ENCODE measurements at regions not wholly inside any gene's neighbourhood (a gene's known extent, or its start where the extent isn't known, plus 50 kb on each side); places are given as distances from the start of the nearest gene placed in this dataset.

GRCh38 chr2:150605664-150606063 lies 118.2 kb upstream of the RND3 start:
- no peak overlapping the region for H3K4me3 ChIP-seq (ENCODE audit: low read length)
- no peak overlapping the region for H3K27ac ChIP-seq (ENCODE audit: low read length)

DNA sequence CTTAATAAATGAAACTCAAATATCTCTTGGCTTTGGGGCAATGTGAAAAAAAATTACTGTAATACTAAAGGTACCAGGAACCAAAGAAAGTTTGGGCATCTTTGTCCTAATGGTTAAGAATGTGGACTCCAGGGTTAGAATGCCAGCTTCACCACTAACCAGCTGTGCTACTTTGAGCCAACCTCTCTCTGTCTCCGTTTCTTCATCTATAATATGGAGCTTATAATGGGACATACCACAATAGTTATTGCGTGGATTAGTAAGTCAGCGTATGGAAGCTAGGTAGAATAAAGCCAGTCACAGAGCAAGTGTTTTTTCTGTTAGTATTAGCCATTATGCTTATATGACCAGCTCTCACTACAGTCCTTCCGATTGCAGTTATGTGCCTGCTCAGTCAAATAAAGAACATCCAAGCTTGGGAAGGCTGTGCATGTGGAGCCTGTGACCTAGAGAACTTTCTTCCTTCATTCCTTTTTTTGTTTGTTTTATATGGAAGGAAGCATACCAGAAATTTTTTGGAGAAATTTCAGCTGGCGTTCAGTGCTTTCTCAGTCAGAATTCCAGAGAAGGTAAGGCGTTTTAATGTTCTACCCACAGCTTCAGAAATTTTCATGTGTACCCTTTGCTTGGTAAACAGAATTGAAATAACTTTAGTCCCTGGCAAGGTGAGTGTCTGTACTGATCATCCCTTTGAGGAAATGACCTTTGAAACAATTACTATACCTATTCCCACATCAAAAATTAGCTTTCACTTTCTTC lies 114.0 kb upstream of the RND3 start:
- Histone ChIP-seq H3K4me3 (ENCODE audit: low read length) (no peak overlapping the region), H3K4me1 (ENCODE audit: control insufficient read depth, insufficient read depth, low read length) (no peaks in the 10 kb centered on the region), H3K9me3 (ENCODE audit: control insufficient read depth, insufficient read depth, low read length) (no peaks in the 10 kb centered on the region), H3K27me3 (ENCODE audit: control insufficient read depth, insufficient read depth, low read length) (no peaks in the 10 kb centered on the region), H3K36me3 (ENCODE audit: control insufficient read depth, insufficient read depth, low read length) (no peaks in the 10 kb centered on the region), H3K27ac (ENCODE audit: low read length) (no peak overlapping the region)
- no peak for DNase-seq (ENCODE audit: low read depth, low spot score)
- WGBS (ENCODE audit: insufficient coverage, insufficient read length): no CpG with 5 or more reads among the region's 6 CpGs

More at GRCh38 chr2:150605664-150606063, 118.2 kb upstream of the RND3 start:
- DNase-seq (ENCODE audit: low read depth, low spot score): no peak
- Histone ChIP-seq H3K27me3 (ENCODE audit: control insufficient read depth, insufficient read depth, low read length) (no peaks in the 10 kb centered on the region), H3K9me3 (ENCODE audit: control insufficient read depth, insufficient read depth, low read length) (no peaks in the 10 kb centered on the region), H3K36me3 (ENCODE audit: control insufficient read depth, insufficient read depth, low read length) (no peaks in the 10 kb centered on the region), H3K4me1 (ENCODE audit: control insufficient read depth, insufficient read depth, low read length) (no peaks in the 10 kb centered on the region)
- WGBS (ENCODE audit: insufficient coverage, insufficient read length): no CpG with 5 or more reads among the region's 3 CpGs

DNA sequence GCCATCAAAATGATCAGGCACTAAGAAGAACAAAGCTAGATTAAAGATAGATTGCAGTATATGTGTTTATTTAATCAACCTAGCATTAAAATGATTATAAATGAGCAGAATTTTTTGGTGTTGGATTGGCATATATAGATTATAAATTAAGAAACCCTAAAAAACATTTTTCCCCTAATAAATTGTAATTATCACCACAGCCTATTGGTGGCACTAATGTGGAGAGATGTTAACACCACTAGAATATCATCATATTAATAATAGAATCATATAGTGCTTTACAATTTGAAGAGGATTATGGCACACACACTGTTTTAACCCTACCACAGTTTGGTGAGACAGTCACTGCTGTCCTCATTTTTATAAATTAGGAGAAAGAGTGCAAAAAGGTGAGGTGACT lies 112.4 kb upstream of the RND3 start:
- Histone ChIP-seq H3K4me3 (ENCODE audit: low read length) (no peak overlapping the region), H3K27me3 (ENCODE audit: control insufficient read depth, insufficient read depth, low read length) (no peaks in the 10 kb centered on the region), H3K27ac (ENCODE audit: low read length) (no peak overlapping the region), H3K9me3 (ENCODE audit: control insufficient read depth, insufficient read depth, low read length) (no peaks in the 10 kb centered on the region), H3K4me1 (ENCODE audit: control insufficient read depth, insufficient read depth, low read length) (no peaks in the 10 kb centered on the region), H3K36me3 (ENCODE audit: control insufficient read depth, insufficient read depth, low read length) (no peaks in the 10 kb centered on the region)
- DNase-seq (ENCODE audit: low read depth, low spot score): no peak

GRCh38 chr2:150598383-150598782 lies 110.9 kb upstream of the RND3 start:
- DNase-seq (ENCODE audit: low read depth, low spot score): no peak
- WGBS (ENCODE audit: insufficient coverage, insufficient read length): no CpG with 5 or more reads among the region's 2 CpGs
- Histone ChIP-seq H3K4me1 (ENCODE audit: control insufficient read depth, insufficient read depth, low read length) (no peaks in the 10 kb centered on the region), H3K27me3 (ENCODE audit: control insufficient read depth, insufficient read depth, low read length) (no peaks in the 10 kb centered on the region), H3K27ac (ENCODE audit: low read length) (no peak overlapping the region), H3K9me3 (ENCODE audit: control insufficient read depth, insufficient read depth, low read length) (no peaks in the 10 kb centered on the region), H3K36me3 (ENCODE audit: control insufficient read depth, insufficient read depth, low read length) (no peaks in the 10 kb centered on the region), H3K4me3 (ENCODE audit: low read length) (no peak overlapping the region)

- Histone ChIP-seq H3K27me3 (ENCODE audit: control insufficient read depth, insufficient read depth, low read length) (no peaks in the 10 kb centered on the region), H3K9me3 (ENCODE audit: control insufficient read depth, insufficient read depth, low read length) (no peaks in the 10 kb centered on the region), H3K36me3 (ENCODE audit: control insufficient read depth, insufficient read depth, low read length) (no peaks in the 10 kb centered on the region), H3K4me1 (ENCODE audit: control insufficient read depth, insufficient read depth, low read length) (no peaks in the 10 kb centered on the region), H3K4me3 (ENCODE audit: low read length) (no peak overlapping the region), H3K27ac (ENCODE audit: low read length) (no peak overlapping the region)
- WGBS (ENCODE audit: insufficient coverage, insufficient read length): no CpG with 5 or more reads among the region's 4 CpGs
- DNase-seq (ENCODE audit: low read depth, low spot score): no peak
Observed at GRCh38 chr2:150595803-150596470, 108.5 kb upstream of the RND3 start.

DNA sequence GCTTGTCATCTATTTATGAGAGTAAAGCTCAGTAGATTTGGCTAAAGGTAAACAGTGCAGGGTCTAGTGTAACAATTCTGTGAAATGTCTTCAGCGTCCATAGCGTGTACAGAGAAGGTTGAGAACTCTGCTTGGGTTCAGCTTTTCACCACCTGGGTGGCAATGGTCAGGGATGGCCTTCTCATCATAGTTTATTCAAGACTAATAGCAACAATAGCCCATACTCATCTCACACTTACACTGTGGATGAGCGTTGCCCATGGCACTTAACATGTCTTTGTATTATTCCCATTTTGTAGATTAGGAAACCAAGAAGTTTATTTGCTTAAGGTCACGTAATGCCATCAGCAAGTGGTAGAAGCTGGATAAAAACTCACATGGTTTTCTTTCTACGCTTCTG lies 106.8 kb upstream of the RND3 start:
- no peaks in the 10 kb centered on the region for H3K27me3 ChIP-seq (ENCODE audit: control insufficient read depth, insufficient read depth, low read length)
- no peaks in the 10 kb centered on the region for H3K9me3 ChIP-seq (ENCODE audit: control insufficient read depth, insufficient read depth, low read length)
- no CpG with 5 or more reads among the region's 5 CpGs for WGBS (ENCODE audit: insufficient coverage, insufficient read length)
- DNase-seq (ENCODE audit: low read depth, low spot score): no peak
- H3K4me3 ChIP-seq (ENCODE audit: low read length): no peak overlapping the region
- H3K27ac ChIP-seq (ENCODE audit: low read length): no peak overlapping the region
- H3K4me1 ChIP-seq (ENCODE audit: control insufficient read depth, insufficient read depth, low read length): no peaks in the 10 kb centered on the region
- no peaks in the 10 kb centered on the region for H3K36me3 ChIP-seq (ENCODE audit: control insufficient read depth, insufficient read depth, low read length)

DNA sequence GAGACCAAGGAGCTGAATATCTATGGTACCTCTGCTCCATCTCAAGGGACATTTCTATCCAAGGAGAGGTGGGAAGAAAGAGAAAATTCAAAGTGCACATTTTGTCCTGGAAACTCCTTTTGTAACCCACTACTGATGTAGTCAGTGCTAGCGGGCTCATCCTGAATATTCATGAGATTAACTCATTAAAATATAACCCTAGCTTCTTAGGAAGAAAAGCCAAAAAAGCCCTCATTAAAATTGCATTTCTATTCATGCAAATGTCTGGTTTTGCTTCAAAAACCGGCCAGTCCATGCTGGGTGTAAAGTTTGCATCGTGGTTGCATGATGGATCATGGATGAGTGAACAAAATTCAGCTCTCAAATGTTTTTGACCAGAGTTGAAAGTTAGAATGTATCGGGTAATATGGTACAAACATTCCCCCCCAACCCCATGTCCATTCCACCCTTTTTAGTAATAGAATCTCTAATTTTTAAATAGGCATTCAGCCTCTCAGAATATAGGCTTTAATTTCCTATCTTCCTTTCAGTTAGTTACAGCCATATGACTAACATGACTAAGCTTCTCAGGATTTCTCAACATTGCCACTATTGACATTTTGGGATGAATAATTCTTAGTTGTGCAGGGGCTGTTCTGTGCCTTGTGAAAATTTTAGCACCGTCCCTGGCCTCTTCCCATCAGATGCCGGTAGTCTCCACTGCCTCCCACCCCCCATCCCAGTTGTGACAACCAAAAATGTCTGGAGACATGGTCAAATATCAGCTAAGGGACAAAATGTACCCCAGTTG lies 104.2 kb upstream of the RND3 start:
- H3K4me3 ChIP-seq (ENCODE audit: low read length): no peak overlapping the region
- DNase-seq (ENCODE audit: low read depth, low spot score): no peak
- WGBS (ENCODE audit: insufficient coverage, insufficient read length): no CpG with 5 or more reads among the region's 6 CpGs
- no peak overlapping the region for H3K27ac ChIP-seq (ENCODE audit: low read length)
- H3K9me3 ChIP-seq (ENCODE audit: control insufficient read depth, insufficient read depth, low read length): no peaks in the 10 kb centered on the region
- H3K27me3 ChIP-seq (ENCODE audit: control insufficient read depth, insufficient read depth, low read length): no peaks in the 10 kb centered on the region
- no peaks in the 10 kb centered on the region for H3K36me3 ChIP-seq (ENCODE audit: control insufficient read depth, insufficient read depth, low read length)
- H3K4me1 ChIP-seq (ENCODE audit: control insufficient read depth, insufficient read depth, low read length): no peaks in the 10 kb centered on the region

GRCh38 chr2:150589681-150590080 lies 102.2 kb upstream of the RND3 start:
- H3K9me3 ChIP-seq (ENCODE audit: control insufficient read depth, insufficient read depth, low read length): no peaks in the 10 kb centered on the region
- H3K36me3 ChIP-seq (ENCODE audit: control insufficient read depth, insufficient read depth, low read length): no peaks in the 10 kb centered on the region
- H3K4me1 ChIP-seq (ENCODE audit: control insufficient read depth, insufficient read depth, low read length): no peaks in the 10 kb centered on the region
- no peak overlapping the region for H3K4me3 ChIP-seq (ENCODE audit: low read length)
- no CpG with 5 or more reads among the region's 2 CpGs for WGBS (ENCODE audit: insufficient coverage, insufficient read length)
- no peak overlapping the region for H3K27ac ChIP-seq (ENCODE audit: low read length)
- no peaks in the 10 kb centered on the region for H3K27me3 ChIP-seq (ENCODE audit: control insufficient read depth, insufficient read depth, low read length)
- DNase-seq (ENCODE audit: low read depth, low spot score): no peak

DNA sequence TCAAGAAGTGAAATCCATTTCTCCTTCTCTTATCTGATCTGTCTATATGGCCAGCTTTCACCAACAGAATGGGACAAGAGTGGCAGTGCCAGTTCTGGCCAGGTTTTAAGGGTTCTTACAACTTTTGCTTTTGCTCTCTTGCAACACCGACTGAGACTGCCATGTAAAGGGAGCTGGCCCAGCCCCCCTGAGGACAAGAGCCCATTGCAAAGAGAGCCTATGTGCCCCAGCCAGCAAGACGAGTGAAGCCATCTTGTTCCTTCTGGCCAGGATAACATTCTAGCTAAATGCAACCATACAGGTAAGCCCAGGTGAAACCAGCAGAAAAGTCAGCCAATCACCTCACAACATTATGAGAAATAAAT lies 101.0 kb upstream of the RND3 start:
- no peak overlapping the region for H3K27ac ChIP-seq (ENCODE audit: low read length)
- H3K36me3 ChIP-seq (ENCODE audit: control insufficient read depth, insufficient read depth, low read length): no peaks in the 10 kb centered on the region
- H3K4me1 ChIP-seq (ENCODE audit: control insufficient read depth, insufficient read depth, low read length): no peaks in the 10 kb centered on the region
- no peaks in the 10 kb centered on the region for H3K9me3 ChIP-seq (ENCODE audit: control insufficient read depth, insufficient read depth, low read length)
- no peak overlapping the region for H3K4me3 ChIP-seq (ENCODE audit: low read length)
- no peak for DNase-seq (ENCODE audit: low read depth, low spot score)
- no peaks in the 10 kb centered on the region for H3K27me3 ChIP-seq (ENCODE audit: control insufficient read depth, insufficient read depth, low read length)
- WGBS (ENCODE audit: insufficient coverage, insufficient read length): no CpG with 5 or more reads among the region's 2 CpGs

- no CpG with 5 or more reads among the region's 10 CpGs for WGBS (ENCODE audit: insufficient coverage, insufficient read length)
- Histone ChIP-seq H3K9me3 (ENCODE audit: control insufficient read depth, insufficient read depth, low read length) (no peaks in the 10 kb centered on the region), H3K4me3 (ENCODE audit: low read length) (no peak overlapping the region), H3K27ac (ENCODE audit: low read length) (no peak overlapping the region), H3K36me3 (ENCODE audit: control insufficient read depth, insufficient read depth, low read length) (no peaks in the 10 kb centered on the region), H3K27me3 (ENCODE audit: control insufficient read depth, insufficient read depth, low read length) (no peaks in the 10 kb centered on the region), H3K4me1 (ENCODE audit: control insufficient read depth, insufficient read depth, low read length) (no peaks in the 10 kb centered on the region)
- no peak for DNase-seq (ENCODE audit: low read depth, low spot score)
Observed at GRCh38 chr2:150587547-150588505, 100.4 kb upstream of the RND3 start.
